Mesenchymal stem cell (in vitro differentiated cells and primary cell): ENCODE measurements at regions not wholly inside any gene's neighbourhood (a gene's known extent, or its start where the extent isn't known, plus 50 kb on each side); places are given as distances from the start of the nearest gene placed in this dataset.

ENCODE experiments used
- DNase-seq: peaks from one replicate; pipeline ENCODE4 v3.0.0-alpha.2; 2013
- H2AFZ ChIP-seq: one replicate; pipeline ENCODE4 v1.6.1; 2013; ENCODE audit warnings: low read depth, mild to moderate bottlenecking, control low read depth, inconsistent platforms, low read length, moderate library complexity
- H2AK5ac ChIP-seq: 2 replicates; pipeline ENCODE4 v1.6.1; 2013; ENCODE audit warnings: low read length, moderate library complexity, mild to moderate bottlenecking, inconsistent platforms; ENCODE audit not compliant: severe bottlenecking
- H2BK120ac ChIP-seq: one replicate; pipeline ENCODE4 v1.6.1; 2013; ENCODE audit warnings: low read depth, mild to moderate bottlenecking, inconsistent platforms, low read length, moderate library complexity
- H2BK12ac ChIP-seq, 2 experiments: one replicate each; pipeline ENCODE4 v1.6.1; 2013; ENCODE audit warnings: inconsistent platforms in 2 of 2, low read length in 2 of 2, mild to moderate bottlenecking in 2 of 2, moderate library complexity in 2 of 2, control low read depth in 1 of 2
- H2BK15ac ChIP-seq: one replicate; pipeline ENCODE4 v1.6.1; 2013; ENCODE audit warnings: mild to moderate bottlenecking, low read depth, inconsistent platforms; ENCODE audit not compliant: poor library complexity, severe bottlenecking
- H2BK5ac ChIP-seq: 2 replicates; pipeline ENCODE4 v1.6.1; 2013; ENCODE audit warnings: low read depth, mild to moderate bottlenecking, low read length, control low read depth, inconsistent platforms; ENCODE audit not compliant: poor library complexity, severe bottlenecking
- H3K14ac ChIP-seq, 2 experiments: one replicate each; pipeline ENCODE4 v1.6.1; 2013; ENCODE audit warnings: inconsistent platforms in 2 of 2, low read length in 2 of 2, control low read depth in 1 of 2, mild to moderate bottlenecking in 1 of 2, moderate library complexity in 1 of 2
- H3K18ac ChIP-seq, 2 experiments: one replicate each; pipeline ENCODE4 v1.6.1; 2013; ENCODE audit warnings: inconsistent platforms in 2 of 2, low read length in 2 of 2, control low read depth in 1 of 2, low read depth in 1 of 2, mild to moderate bottlenecking in 1 of 2
- H3K23ac ChIP-seq, 2 experiments: one replicate each; pipeline ENCODE4 v1.6.1; 2013; ENCODE audit warnings: inconsistent platforms in 2 of 2, low read length in 2 of 2, mild to moderate bottlenecking in 2 of 2, moderate library complexity in 2 of 2, control low read depth in 1 of 2
- H3K27ac ChIP-seq: 2 replicates; pipeline ENCODE4 v1.5.1; 2013; ENCODE audit warnings: mild to moderate bottlenecking, moderate library complexity, low read length, control low read depth, inconsistent platforms; ENCODE audit not compliant: poor library complexity, severe bottlenecking
- H3K27me3 ChIP-seq, 2 experiments: 2 replicates each; pipeline versions ENCODE4 v1.6.1 to v1.7.0; 2013; ENCODE audit warnings: low read length in 2 of 2, mild to moderate bottlenecking in 2 of 2, moderate library complexity in 2 of 2, control low read depth in 1 of 2, inconsistent platforms in 1 of 2; ENCODE audit not compliant: control insufficient read depth in 1 of 2, insufficient read depth in 1 of 2
- H3K36me3 ChIP-seq, 2 experiments: 2 replicates each; pipeline versions ENCODE4 v1.6.1 to v1.7.0; 2013; ENCODE audit warnings: low read length in 2 of 2, control low read depth in 1 of 2, inconsistent platforms in 1 of 2, low read depth in 1 of 2, mild to moderate bottlenecking in 1 of 2; ENCODE audit not compliant: insufficient read depth in 2 of 2, control insufficient read depth in 1 of 2
- H3K4ac ChIP-seq, 2 experiments: one replicate each; pipeline ENCODE4 v1.6.1; 2013; ENCODE audit warnings: inconsistent platforms in 2 of 2, low read length in 2 of 2, mild to moderate bottlenecking in 2 of 2, moderate library complexity in 2 of 2, control low read depth in 1 of 2, low read depth in 1 of 2
- H3K4me1 ChIP-seq: 2 replicates; pipeline ENCODE4 v1.6.1; 2013; ENCODE audit warnings: low read depth, low read length, control low read depth; ENCODE audit not compliant: control insufficient read depth, insufficient read depth
- H3K4me2 ChIP-seq: 2 replicates; pipeline ENCODE4 v1.6.1; 2013; ENCODE audit warnings: low read length, mild to moderate bottlenecking, inconsistent platforms; ENCODE audit not compliant: poor library complexity, severe bottlenecking
- H3K4me3 ChIP-seq, 2 experiments: 2 replicates each; pipeline versions ENCODE4 v1.5.1 to v1.7.0; 2013; ENCODE audit warnings: low read length in 2 of 2, mild to moderate bottlenecking in 2 of 2, control low read depth in 1 of 2, low read depth in 1 of 2; ENCODE audit not compliant: insufficient read depth in 1 of 2
- H3K79me1 ChIP-seq: replicated peaks from 2 replicates; pipeline ENCODE4 v1.6.1; 2013; ENCODE audit warnings: mild to moderate bottlenecking, control low read depth, low read length, inconsistent platforms; ENCODE audit not compliant: poor library complexity, severe bottlenecking
- H3K9ac ChIP-seq: 2 replicates; pipeline ENCODE4 v1.7.0; 2013; ENCODE audit warnings: mild to moderate bottlenecking, low read length, moderate library complexity
- H3K9me3 ChIP-seq: 2 replicates; pipeline ENCODE4 v1.7.0; 2013; ENCODE audit warnings: mild to moderate bottlenecking, low read length; ENCODE audit not compliant: control insufficient read depth
- H4K8ac ChIP-seq: one replicate; pipeline ENCODE4 v1.6.1; 2013; ENCODE audit warnings: inconsistent platforms, mild to moderate bottlenecking, low read length, moderate library complexity
- H4K91ac ChIP-seq: one replicate; pipeline ENCODE4 v1.6.1; 2013; ENCODE audit warnings: mild to moderate bottlenecking, low read length, inconsistent platforms
- WGBS: methylation state at CpG from one replicate; pipeline ENCODE4 v1.1.7; 2013; ENCODE audit warnings: mixed read lengths; 5-methylcytosine and 5-hydroxymethylcytosine counted together

DNA sequence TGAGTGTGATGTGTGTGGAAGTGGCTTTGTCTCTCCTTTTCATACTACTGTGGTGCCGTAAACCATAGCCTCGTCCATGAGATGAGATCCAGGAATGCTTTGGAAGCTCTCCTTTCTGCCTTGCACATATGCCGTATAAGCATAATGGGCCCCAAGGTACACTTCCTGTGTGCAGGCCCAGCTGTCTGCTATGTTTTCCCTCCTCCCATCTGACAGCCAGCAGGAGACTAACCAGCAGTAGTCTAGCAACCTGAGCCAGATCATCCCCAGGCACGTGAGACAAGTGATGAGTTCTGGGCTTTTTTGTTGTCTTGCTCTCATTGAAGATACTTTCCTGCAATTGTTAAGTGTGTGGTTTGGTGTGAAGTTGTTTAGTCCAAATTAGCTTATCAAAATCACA is 555.5 kb upstream of the LRRTM4 start:
- Histone ChIP-seq H3K4me1 (no peaks in the 10 kb centered on the region), H2BK5ac (no peak overlapping the region), H2BK15ac (no peak overlapping the region), H3K9ac (no peak overlapping the region), H2BK120ac (no peak overlapping the region), H3K4me2 (no peak overlapping the region), H3K9me3 (peaks cover 3% of the 10 kb centered on the region), H4K91ac (no peak overlapping the region), H3K36me3 (no peaks in the 10 kb centered on the region), H2BK12ac (no peak overlapping the region), H3K4me3 (no peak overlapping the region), H3K14ac (no peak overlapping the region), H3K4ac (no peak overlapping the region), H3K79me1 (no peaks in the 10 kb centered on the region), H2AK5ac (no peak overlapping the region), H3K23ac (no peak overlapping the region), H3K27me3 (no peaks in the 10 kb centered on the region), H3K18ac (no peak overlapping the region), H2AFZ (no peak overlapping the region), H3K27ac (no peak overlapping the region), H4K8ac (no peak overlapping the region)
- DNase-seq, result no peak
- 49% methylated on average over 4 of the region's 4 CpGs for WGBS

GRCh38 chr2:78082555-78082954 is 560.4 kb upstream of the LRRTM4 start:
- 88% methylated on average over 1 of the region's 2 CpGs for WGBS
- H4K8ac ChIP-seq, result no peak overlapping the region
- H3K36me3 ChIP-seq, result no peaks in the 10 kb centered on the region
- H3K9me3 ChIP-seq, result peaks cover 3% of the 10 kb centered on the region
- no peaks in the 10 kb centered on the region for H3K79me1 ChIP-seq
- H3K23ac ChIP-seq, result no peak overlapping the region
- H3K4me1 ChIP-seq, result no peaks in the 10 kb centered on the region
- H3K9ac ChIP-seq, result no peak overlapping the region
- H2BK120ac ChIP-seq, result no peak overlapping the region
- no peaks in the 10 kb centered on the region for H3K27me3 ChIP-seq
- no peak overlapping the region for H3K18ac ChIP-seq
- no peak overlapping the region for H2AK5ac ChIP-seq
- no peak overlapping the region for H3K14ac ChIP-seq
- H2BK5ac ChIP-seq, result no peak overlapping the region
- H3K4me3 ChIP-seq, result no peak overlapping the region
- no peak overlapping the region for H3K4ac ChIP-seq
- H2BK12ac ChIP-seq, result no peak overlapping the region
- no peak overlapping the region for H2BK15ac ChIP-seq
- no peak overlapping the region for H4K91ac ChIP-seq
- no peak for DNase-seq
- no peak overlapping the region for H3K27ac ChIP-seq
- H3K4me2 ChIP-seq, result no peak overlapping the region
- no peak overlapping the region for H2AFZ ChIP-seq

- no peak for DNase-seq
- no peak overlapping the region for H3K23ac ChIP-seq
Measured at GRCh38 chr2:78093436-78093835, 571.3 kb upstream of the LRRTM4 start.

DNA sequence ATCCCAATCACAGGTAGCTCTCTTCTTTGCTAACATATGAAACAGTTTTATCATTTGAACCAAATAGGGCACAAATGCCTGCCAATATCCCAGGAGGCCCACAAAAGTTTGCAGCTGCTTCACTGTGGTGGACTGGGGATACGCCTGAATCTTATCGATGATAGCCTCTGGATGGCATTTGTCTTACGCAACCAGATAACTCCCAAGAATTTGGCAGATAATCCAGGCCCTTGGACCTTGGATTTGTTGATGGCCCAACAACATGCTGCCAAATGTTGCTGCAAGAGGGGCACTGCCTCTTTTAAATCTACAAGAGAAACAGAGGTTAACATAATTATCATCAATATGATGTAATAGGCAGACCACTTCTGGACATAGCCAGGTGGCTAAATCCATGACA is 587.1 kb upstream of the LRRTM4 start:
- H3K36me3 ChIP-seq, result no peaks in the 10 kb centered on the region
- no peak overlapping the region for H2BK5ac ChIP-seq
- H3K27me3 ChIP-seq, result no peaks in the 10 kb centered on the region
- H3K18ac ChIP-seq, result no peak overlapping the region
- H3K4me1 ChIP-seq, result no peaks in the 10 kb centered on the region
- WGBS, result 71% methylated on average over 3 of the region's 3 CpGs
- no peak overlapping the region for H3K27ac ChIP-seq
- no peak for DNase-seq
- H2BK120ac ChIP-seq, result no peak overlapping the region
- H3K9me3 ChIP-seq, result peaks cover 10% of the 10 kb centered on the region
- H3K79me1 ChIP-seq, result no peaks in the 10 kb centered on the region
- no peak overlapping the region for H3K14ac ChIP-seq
- H3K4ac ChIP-seq, result no peak overlapping the region
- H3K23ac ChIP-seq, result no peak overlapping the region
- no peak overlapping the region for H3K4me2 ChIP-seq
- no peak overlapping the region for H2BK12ac ChIP-seq
- H2BK15ac ChIP-seq, result no peak overlapping the region
- H3K9ac ChIP-seq, result no peak overlapping the region
- no peak overlapping the region for H4K8ac ChIP-seq
- no peak overlapping the region for H2AK5ac ChIP-seq
- H2AFZ ChIP-seq, result no peak overlapping the region
- no peak overlapping the region for H4K91ac ChIP-seq
- H3K4me3 ChIP-seq, result no peak overlapping the region

More at GRCh38 chr2:78093436-78093835, 571.3 kb upstream of the LRRTM4 start:
- Histone ChIP-seq H3K36me3 (no peaks in the 10 kb centered on the region), H3K4me3 (no peak overlapping the region), H3K27ac (no peak overlapping the region), H4K91ac (no peak overlapping the region), H3K27me3 (no peaks in the 10 kb centered on the region), H3K79me1 (no peaks in the 10 kb centered on the region), H2BK120ac (no peak overlapping the region), H3K9me3 (no peaks in the 10 kb centered on the region), H4K8ac (no peak overlapping the region), H3K4me1 (no peaks in the 10 kb centered on the region), H3K4me2 (no peak overlapping the region), H2AK5ac (no peak overlapping the region), H2AFZ (no peak overlapping the region), H3K9ac (no peak overlapping the region), H3K14ac (no peak overlapping the region), H2BK15ac (no peak overlapping the region), H3K4ac (no peak overlapping the region), H3K18ac (no peak overlapping the region), H2BK5ac (no peak overlapping the region), H2BK12ac (no peak overlapping the region)
